Upper lobe of left lung (tissue), 6 donors: ENCODE measurements at regions not wholly inside any gene's neighbourhood (a gene's known extent, or its start where the extent isn't known, plus 50 kb on each side); places are given as distances from the start of the nearest gene placed in this dataset.

Source experiments
- ATAC-seq, 2 donors: fragments of 200-7000 bp; cut with Tn5 transposase; one replicate each; pipeline ENCODE4 v1.9.1; 2022; ENCODE audit warnings: mild to moderate bottlenecking in 2 of 2, moderate library complexity in 2 of 2; ENCODE audit not compliant: low FRiP score in 2 of 2
- DNase-seq, 2 donors: peaks; one replicate each; pipeline ENCODE4 v3.0.0-alpha.2; 2019 to 2020
- H3K27ac ChIP-seq, 4 donors: fragments of 200-600 bp; sonication (generic); one replicate each; pipeline ENCODE4 v1.5.1; 2016 to 2019
- H3K27me3 ChIP-seq, 4 donors: fragments of 200-600 bp; sonication (generic); one replicate each; pipeline ENCODE4 v1.5.1; 2017 to 2019
- H3K36me3 ChIP-seq, 4 donors: fragments of 200-600 bp; sonication (generic); one replicate each; pipeline ENCODE4 v1.5.1; 2016 to 2019
- H3K4me1 ChIP-seq, 4 donors: fragments of 200-600 bp; sonication (generic); one replicate each; pipeline ENCODE4 v1.5.1; 2018 to 2019
- H3K4me3 ChIP-seq, 4 donors: fragments of 200-600 bp; sonication (generic); one replicate each; pipeline ENCODE4 v1.5.1; 2017 to 2019; ENCODE audit warnings: mild to moderate bottlenecking in 2 of 4, moderate library complexity in 1 of 4
- H3K9me3 ChIP-seq, 4 donors: fragments of 200-600 bp; sonication (generic); one replicate each; pipeline ENCODE4 v1.5.1; 2018 to 2019
- CTCF ChIP-seq, 6 experiments: fragments of 450-650 bp in 4 of 6; fragments of 200-600 bp in 2 of 6; sonication (generic) in 2 of 6; IDR thresholded peaks; one replicate each; pipeline ENCODE4 v1.5.1; 2016 to 2019; ENCODE audit warnings: antibody characterized with exemption in 6 of 6
- EP300 ChIP-seq, 4 donors: sonication (generic); formaldehyde crosslinking; IDR thresholded peaks; one replicate each; pipeline ENCODE4 v1.5.1; 2017; ENCODE audit warnings: antibody characterized with exemption in 4 of 4, control low read depth in 2 of 4
- POLR2A ChIP-seq, 4 donors: fragments of 450-650 bp; IDR thresholded peaks; one replicate each; pipeline ENCODE4 v1.5.1; 2016 to 2017; ENCODE audit warnings: antibody characterized with exemption in 4 of 4, mild to moderate bottlenecking in 2 of 4
- POLR2AphosphoS5 ChIP-seq, 2 donors: sonication (generic); formaldehyde crosslinking; IDR thresholded peaks; one replicate each; pipeline ENCODE4 v1.5.1; 2017; ENCODE audit warnings: antibody characterized with exemption in 2 of 2
- WGBS, 2 donors: methylation state at CpG; one replicate each; pipeline ENCODE4 v1.1.5; 2017 to 2018; 5-methylcytosine and 5-hydroxymethylcytosine counted together
- donor health status: DM: no; HTN: no; CAD: no; lungs with moderate emphysema.
- donor health status: DM: no; HTN: yes; CAD: no; lungs with severe emphysema.

DNA sequence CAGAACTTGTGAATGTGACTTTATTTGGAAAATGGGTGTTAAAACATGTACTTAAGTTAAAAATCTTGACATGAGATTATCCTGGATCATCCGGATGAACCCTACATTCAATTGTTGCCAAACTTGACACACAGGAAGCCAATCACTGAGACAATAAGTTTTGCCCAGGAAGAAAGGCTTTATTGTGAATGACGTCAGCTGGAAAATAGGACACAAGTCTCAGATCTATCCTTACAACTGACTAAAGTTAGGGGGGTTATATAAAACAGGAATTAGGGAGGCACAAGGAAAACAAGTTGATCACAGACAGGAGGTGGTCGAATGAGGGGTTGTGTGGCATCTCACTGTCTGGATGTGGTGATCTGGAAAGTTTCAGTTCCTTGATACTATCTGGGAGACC is 126.9 kb downstream of the TTC8 start:
- Histone ChIP-seq H3K36me3 (no peaks in the 10 kb centered on the region), H3K4me3 (no peak overlapping the region), H3K27me3 (no peaks in the 10 kb centered on the region), H3K9me3 (peaks cover 0 to 8% (median 7%) of the 10 kb centered on the region in 4 donors), H3K4me1 (no peaks in the 10 kb centered on the region), H3K27ac (no peak overlapping the region)
- 70 to 74% methylated on average over 3 of the region's 3 CpGs for WGBS, 2 donors
- DNase-seq (no peak), ATAC-seq (no peak)
- TF ChIP-seq POLR2A (IDR thresholded peaks at IDR 0.05) (no peak), CTCF (IDR thresholded peaks at IDR 0.05) (no peak), EP300 (IDR thresholded peaks at IDR 0.05) (no peak)

DNA sequence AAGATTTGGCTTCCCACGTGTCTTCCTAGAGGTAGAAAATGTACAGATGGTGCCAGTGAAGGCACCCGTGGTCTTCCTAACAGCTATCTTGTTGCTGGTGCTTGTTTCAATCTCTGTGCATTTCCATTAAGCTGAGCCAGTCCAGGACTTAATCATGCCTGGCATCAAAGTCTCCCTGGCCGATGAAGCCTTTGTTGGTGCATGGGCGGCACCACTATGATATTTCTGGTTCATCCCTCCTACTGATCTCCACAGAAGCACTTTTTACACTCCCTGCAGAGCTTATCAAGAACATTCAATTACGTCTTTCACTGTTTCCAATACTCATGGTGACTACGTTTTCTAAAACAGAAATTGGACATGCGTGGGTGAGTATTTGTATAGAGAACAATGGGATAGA is 128.4 kb downstream of the TTC8 start:
- ATAC-seq, result no peak

GRCh38 chr14:88955455-88955854 is 131.0 kb downstream of the TTC8 start:
- 54 to 72% methylated on average over 2 of the region's 2 CpGs for WGBS, 2 donors

More for the DNA sequence above, 128.4 kb downstream of the TTC8 start:
- no peak for DNase-seq
- 84 to 90% methylated on average over 7 of the region's 7 CpGs for WGBS, 2 donors
- Histone ChIP-seq H3K9me3 (peaks cover 0 to 8% (median 7%) of the 10 kb centered on the region in 4 donors), H3K27ac (no peak overlapping the region), H3K4me1 (no peaks in the 10 kb centered on the region), H3K36me3 (no peaks in the 10 kb centered on the region), H3K4me3 (no peak overlapping the region), H3K27me3 (no peaks in the 10 kb centered on the region)
- TF ChIP-seq CTCF (IDR thresholded peaks at IDR 0.05), result no peak
- TF ChIP-seq EP300 (IDR thresholded peaks at IDR 0.05), result no peak
- no peak for TF ChIP-seq POLR2A (IDR thresholded peaks at IDR 0.05)
- no peak for TF ChIP-seq POLR2AphosphoS5 (IDR thresholded peaks at IDR 0.05)

GRCh38 chr14:88960496-88960895 is 136.0 kb downstream of the TTC8 start:
- 68 to 78% methylated on average over 5 of the region's 5 CpGs for WGBS, 2 donors
- H3K4me1 ChIP-seq, result no peaks in the 10 kb centered on the region
- H3K9me3 ChIP-seq, result no peaks in the 10 kb centered on the region
- TF ChIP-seq EP300 (IDR thresholded peaks at IDR 0.05), result no peak
- no peak for TF ChIP-seq POLR2AphosphoS5 (IDR thresholded peaks at IDR 0.05)
- no peak for TF ChIP-seq CTCF (IDR thresholded peaks at IDR 0.05)
- no peak for TF ChIP-seq POLR2A (IDR thresholded peaks at IDR 0.05)
- H3K27ac ChIP-seq, result no peak overlapping the region
- no peak for DNase-seq
- no peak for ATAC-seq
- no peaks in the 10 kb centered on the region for H3K27me3 ChIP-seq
- H3K36me3 ChIP-seq, result no peaks in the 10 kb centered on the region
- no peak overlapping the region for H3K4me3 ChIP-seq

More at GRCh38 chr14:88955455-88955854, 131.0 kb downstream of the TTC8 start:
- H3K36me3 ChIP-seq, result no peaks in the 10 kb centered on the region
- TF ChIP-seq CTCF (IDR thresholded peaks at IDR 0.05) (no peak), POLR2AphosphoS5 (IDR thresholded peaks at IDR 0.05) (no peak), POLR2A (IDR thresholded peaks at IDR 0.05) (no peak), EP300 (IDR thresholded peaks at IDR 0.05) (no peak)
- no peak for ATAC-seq
- no peaks in the 10 kb centered on the region for H3K4me1 ChIP-seq
- no peak overlapping the region for H3K27ac ChIP-seq
- no peak overlapping the region for H3K4me3 ChIP-seq
- DNase-seq, result no peak
- H3K9me3 ChIP-seq, result peaks cover 0 to 8% (median 7%) of the 10 kb centered on the region in 4 donors
- H3K27me3 ChIP-seq, result no peaks in the 10 kb centered on the region

DNA sequence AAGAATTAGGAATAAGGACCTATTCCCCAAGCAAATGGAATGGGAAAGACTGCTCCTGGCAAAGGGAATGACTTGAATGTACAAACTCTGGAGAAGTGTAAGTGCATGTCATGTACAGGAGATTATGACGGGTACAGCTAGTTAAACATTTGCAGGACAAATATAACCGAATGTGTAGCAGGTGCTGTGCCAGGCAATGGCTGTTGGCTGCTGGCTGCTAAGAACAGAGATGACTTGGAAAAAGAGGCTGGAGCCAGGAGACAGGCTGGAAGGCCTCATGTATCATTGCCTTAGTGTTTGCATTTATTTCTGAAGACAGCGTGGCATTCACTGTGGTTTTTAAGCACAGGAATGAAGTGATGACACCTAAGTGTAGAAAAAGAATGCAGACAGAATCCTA is 136.8 kb downstream of the TTC8 start:
- ATAC-seq, result no peak
- H3K9me3 ChIP-seq, result no peaks in the 10 kb centered on the region
- no peak overlapping the region for H3K4me3 ChIP-seq
- no peaks in the 10 kb centered on the region for H3K4me1 ChIP-seq
- WGBS, 2 donors, result 72 to 77% methylated on average over 3 of the region's 3 CpGs
- no peaks in the 10 kb centered on the region for H3K27me3 ChIP-seq
- no peaks in the 10 kb centered on the region for H3K36me3 ChIP-seq
- no peak overlapping the region for H3K27ac ChIP-seq
- no peak for TF ChIP-seq EP300 (IDR thresholded peaks at IDR 0.05)
- TF ChIP-seq POLR2A (IDR thresholded peaks at IDR 0.05), result no peak
- TF ChIP-seq CTCF (IDR thresholded peaks at IDR 0.05), result no peak
- TF ChIP-seq POLR2AphosphoS5 (IDR thresholded peaks at IDR 0.05), result no peak
- no peak for DNase-seq
